Left ventricle myocardium inferior (tissue), 1 donor: ENCODE measurements at regions not wholly inside any gene's neighbourhood (a gene's known extent, or its start where the extent isn't known, plus 50 kb on each side); places are given as distances from the start of the nearest gene placed in this dataset.
A peak's percentile ranks its signal among the peaks of the same experiment; 100 is the strongest.

Source experiments
- DNase-seq: peaks from one replicate; pipeline ENCODE4 v3.0.0-alpha.2; 2020
- H3K27ac ChIP-seq: fragments of 200-600 bp; replicated peaks from 2 replicates; pipeline ENCODE4 v1.8.0; 2021
- H3K27me3 ChIP-seq: fragments of 200-600 bp; 2 replicates; pipeline ENCODE4 v1.8.0; 2021; ENCODE audit warnings: low read depth
- H3K36me3 ChIP-seq: fragments of 200-600 bp; 2 replicates; pipeline ENCODE4 v1.8.0; 2021
- H3K4me1 ChIP-seq: fragments of 200-600 bp; 2 replicates; pipeline ENCODE4 v1.8.0; 2021
- H3K4me3 ChIP-seq: fragments of 200-600 bp; 2 replicates; pipeline ENCODE4 v1.8.0; 2021; ENCODE audit warnings: mild to moderate bottlenecking, moderate library complexity
- H3K9me3 ChIP-seq: fragments of 200-600 bp; replicated peaks from 2 replicates; pipeline ENCODE4 v1.8.0; 2021
- intact Hi-C: fragments of 100-400 bp; cut with micrococcal nuclease; formaldehyde crosslinking; loops from one replicate; pipeline ENCODE4 v1.11.0; 2022
- TF ChIP-seq, protein P1 (sequence below): fragments of 200-600 bp; IDR thresholded peaks from 2 replicates; pipeline ENCODE4 v1.8.0; 2021; ENCODE audit warnings: antibody characterized with exemption, mild to moderate bottlenecking, borderline replicate concordance
- donor health status: DM: no; HTN: yes; CAD: no; lungs with severe emphysema.

DNA sequence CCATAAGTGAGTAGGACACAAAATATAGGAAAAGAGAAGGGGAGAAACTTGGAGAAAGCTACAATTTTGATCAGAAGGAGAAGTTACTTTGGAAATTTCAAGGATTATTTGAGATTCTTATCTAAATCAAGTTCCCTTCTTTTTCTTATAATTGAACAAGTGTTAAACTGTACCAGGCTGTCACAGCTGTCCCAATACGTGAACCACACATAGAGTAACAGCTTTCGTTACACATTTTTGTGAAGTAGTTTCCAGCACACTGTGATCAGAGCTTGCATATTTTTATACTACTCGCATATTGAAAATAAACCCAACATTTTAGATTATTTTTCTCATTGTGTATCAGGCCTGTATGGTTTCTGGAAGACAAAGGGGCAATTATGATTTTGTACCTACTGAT lies 412.8 kb upstream of the PSMD7 start:
- intact Hi-C loops, result no loop called here
- no peak for DNase-seq
- Histone ChIP-seq H3K4me1 (peaks cover under 1% of the 10 kb centered on the region), H3K27ac (no peak overlapping the region), H3K36me3 (no peaks in the 10 kb centered on the region), H3K27me3 (peaks cover 60% of the 10 kb centered on the region), H3K4me3 (no peak overlapping the region), H3K9me3 (no peaks in the 10 kb centered on the region)
- TF ChIP-seq, protein P1, sequence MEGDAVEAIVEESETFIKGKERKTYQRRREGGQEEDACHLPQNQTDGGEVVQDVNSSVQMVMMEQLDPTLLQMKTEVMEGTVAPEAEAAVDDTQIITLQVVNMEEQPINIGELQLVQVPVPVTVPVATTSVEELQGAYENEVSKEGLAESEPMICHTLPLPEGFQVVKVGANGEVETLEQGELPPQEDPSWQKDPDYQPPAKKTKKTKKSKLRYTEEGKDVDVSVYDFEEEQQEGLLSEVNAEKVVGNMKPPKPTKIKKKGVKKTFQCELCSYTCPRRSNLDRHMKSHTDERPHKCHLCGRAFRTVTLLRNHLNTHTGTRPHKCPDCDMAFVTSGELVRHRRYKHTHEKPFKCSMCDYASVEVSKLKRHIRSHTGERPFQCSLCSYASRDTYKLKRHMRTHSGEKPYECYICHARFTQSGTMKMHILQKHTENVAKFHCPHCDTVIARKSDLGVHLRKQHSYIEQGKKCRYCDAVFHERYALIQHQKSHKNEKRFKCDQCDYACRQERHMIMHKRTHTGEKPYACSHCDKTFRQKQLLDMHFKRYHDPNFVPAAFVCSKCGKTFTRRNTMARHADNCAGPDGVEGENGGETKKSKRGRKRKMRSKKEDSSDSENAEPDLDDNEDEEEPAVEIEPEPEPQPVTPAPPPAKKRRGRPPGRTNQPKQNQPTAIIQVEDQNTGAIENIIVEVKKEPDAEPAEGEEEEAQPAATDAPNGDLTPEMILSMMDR, result no peak

DNA sequence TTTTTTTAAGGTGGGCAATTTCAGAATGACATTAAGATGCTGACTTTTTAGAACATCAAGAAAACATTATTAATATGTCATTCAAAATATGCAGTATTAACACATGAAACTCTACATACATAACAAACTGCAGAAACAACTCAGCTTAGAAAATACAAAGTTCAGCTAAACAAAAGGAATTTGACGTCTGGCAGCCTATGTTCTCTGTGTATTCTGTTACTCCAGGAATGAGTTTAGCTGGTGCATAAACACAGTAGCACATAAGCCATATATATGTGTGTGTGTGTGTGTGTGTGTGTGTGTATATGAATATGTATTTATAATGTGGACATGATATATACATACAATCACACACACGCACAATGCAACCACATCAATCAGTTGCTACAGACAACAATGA lies 413.5 kb upstream of the PSMD7 start:
- intact Hi-C loops, result no loop called here
- TF ChIP-seq, protein P1, result no peak
- Histone ChIP-seq H3K27ac (no peak overlapping the region), H3K36me3 (no peaks in the 10 kb centered on the region), H3K4me3 (no peak overlapping the region), H3K9me3 (no peaks in the 10 kb centered on the region), H3K4me1 (no peaks in the 10 kb centered on the region), H3K27me3 (peaks cover 54% of the 10 kb centered on the region)
- no peak for DNase-seq

DNA sequence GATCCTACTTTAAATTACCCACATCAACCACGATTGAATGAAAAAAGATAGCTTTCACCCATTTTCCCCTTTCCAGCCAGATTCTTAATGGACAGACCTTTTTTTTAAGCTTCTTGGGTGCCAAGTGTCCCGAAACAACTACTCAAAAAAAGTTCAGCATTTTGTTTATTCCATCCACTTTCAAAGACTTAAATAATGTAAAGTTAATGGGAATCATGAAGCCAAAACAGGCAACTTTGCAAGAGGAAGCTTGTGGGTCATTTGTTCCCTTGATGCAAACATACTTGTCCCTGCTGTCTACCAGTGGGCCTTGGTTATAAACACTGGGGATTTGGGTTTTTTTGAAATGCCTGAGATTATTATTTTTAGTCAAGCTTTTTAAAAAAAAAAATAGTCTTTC lies 414.0 kb upstream of the PSMD7 start:
- Histone ChIP-seq H3K9me3 (no peaks in the 10 kb centered on the region), H3K27ac (no peak overlapping the region), H3K4me1 (no peaks in the 10 kb centered on the region), H3K27me3 (peaks cover 50% of the 10 kb centered on the region), H3K4me3 (no peak overlapping the region), H3K36me3 (no peaks in the 10 kb centered on the region)
- DNase-seq, result no peak
- TF ChIP-seq, protein P1, result no peak
- intact Hi-C loops, result no loop called here

DNA sequence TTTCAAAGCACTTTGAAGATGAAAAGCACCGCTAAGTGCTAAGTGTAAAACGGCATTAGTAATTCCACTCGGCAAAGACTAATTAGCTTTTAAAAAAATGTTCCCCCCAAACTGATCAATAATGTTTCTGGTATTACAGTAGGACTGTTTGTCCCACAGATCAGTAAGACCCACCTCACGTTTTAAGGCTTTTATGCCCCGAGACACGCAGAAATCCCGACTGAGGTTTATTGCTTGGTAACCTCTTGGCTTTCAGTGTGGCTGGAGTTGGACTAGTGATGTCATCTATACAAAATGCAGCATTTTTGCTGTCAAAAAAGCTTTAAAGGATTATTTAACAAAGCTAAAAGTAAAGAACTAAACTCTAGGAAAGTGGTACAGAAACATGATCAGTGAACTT lies 414.6 kb upstream of the PSMD7 start:
- Histone ChIP-seq H3K36me3 (no peaks in the 10 kb centered on the region), H3K27me3 (peaks cover 45% of the 10 kb centered on the region), H3K9me3 (no peaks in the 10 kb centered on the region), H3K27ac (no peak overlapping the region), H3K4me1 (no peaks in the 10 kb centered on the region), H3K4me3 (no peak overlapping the region)
- TF ChIP-seq, protein P1, result no peak
- no peak for DNase-seq
- intact Hi-C loops, result no loop called here

DNA sequence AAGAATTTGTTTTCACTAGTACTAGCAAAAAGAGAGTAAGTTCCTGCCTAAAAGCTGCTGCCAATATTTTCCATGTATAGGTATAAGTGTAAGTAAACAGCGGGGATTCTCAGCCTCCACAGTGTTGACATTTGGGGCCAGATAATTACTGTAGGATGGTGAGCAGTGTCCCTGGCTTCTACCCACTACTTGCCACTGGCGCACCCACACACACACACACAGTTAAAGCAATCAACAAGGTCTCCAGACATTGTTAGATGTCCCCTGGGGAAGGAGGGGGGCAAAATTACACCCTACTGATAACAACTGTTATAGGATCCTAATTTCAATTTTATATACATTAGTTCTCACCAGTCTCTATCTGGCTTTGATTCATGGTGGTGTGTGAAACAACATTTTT lies 417.0 kb upstream of the PSMD7 start:
- intact Hi-C loops, result no loop called here
- TF ChIP-seq, protein P1, result no peak
- H3K27me3 ChIP-seq, result peaks cover 21% of the 10 kb centered on the region
- no peaks in the 10 kb centered on the region for H3K36me3 ChIP-seq
- no peak overlapping the region for H3K27ac ChIP-seq
- no peaks in the 10 kb centered on the region for H3K9me3 ChIP-seq
- no peaks in the 10 kb centered on the region for H3K4me1 ChIP-seq
- no peak overlapping the region for H3K4me3 ChIP-seq
- no peak for DNase-seq

DNA sequence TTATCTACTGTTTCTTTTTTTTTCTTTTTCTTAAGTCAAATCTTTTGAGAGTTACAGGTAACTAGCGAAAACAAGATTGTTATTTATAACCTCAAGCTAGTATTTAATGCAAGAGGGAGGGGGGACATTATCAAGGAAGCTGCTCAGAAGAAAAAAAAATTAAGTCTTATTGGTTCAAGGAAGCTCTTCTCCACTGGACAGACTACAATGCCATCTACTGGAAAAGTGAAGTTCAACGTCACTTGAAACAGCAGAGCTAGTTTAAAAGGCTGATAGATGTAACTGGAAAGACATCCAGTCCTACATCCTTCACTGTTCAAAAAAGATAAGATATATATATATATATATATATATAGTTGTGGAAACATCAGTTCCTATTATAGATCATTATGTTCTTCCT lies 418.0 kb upstream of the PSMD7 start:
- H3K4me3 ChIP-seq, result no peak overlapping the region
- intact Hi-C loops, result no loop called here
- TF ChIP-seq, protein P1, result peak; percentile 76
- peaks cover 21% of the 10 kb centered on the region for H3K27me3 ChIP-seq
- H3K27ac ChIP-seq, result no peak overlapping the region
- H3K36me3 ChIP-seq, result no peaks in the 10 kb centered on the region
- no peak for DNase-seq
- no peaks in the 10 kb centered on the region for H3K9me3 ChIP-seq
- no peaks in the 10 kb centered on the region for H3K4me1 ChIP-seq
